ENCODE measurements at regions not wholly inside any gene's neighbourhood (a gene's known extent, or its start where the extent isn't known, plus 50 kb on each side); places are given as distances from the start of the nearest gene placed in this dataset.
"Not testable (repeated sequence)": the region's sequence is repeated elsewhere in the genome, so short reads cannot be mapped to it uniquely, and the experiment has no call there.

DNA sequence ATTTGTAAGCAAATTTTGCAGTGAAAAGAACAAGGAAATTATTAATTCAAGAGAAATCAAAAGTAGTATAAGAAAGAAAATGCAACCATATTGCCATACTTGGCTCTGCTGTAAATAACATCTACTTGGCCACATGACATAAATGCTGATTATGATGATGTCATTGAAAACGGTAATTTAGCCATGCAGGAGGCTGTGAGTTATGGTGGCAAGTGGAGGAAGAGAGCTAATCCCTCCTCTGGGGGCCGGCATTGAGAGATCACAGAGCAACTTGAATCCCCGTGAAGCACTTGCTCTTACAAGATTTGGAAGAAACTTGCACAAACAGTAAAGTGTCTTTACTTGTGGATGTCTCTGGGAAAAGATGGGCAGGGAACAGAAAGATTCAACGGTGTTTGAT is 456.6 kb downstream of the PREX1 start:
- H3K9me3 ChIP-seq = no peaks in the 10 kb centered on the region
- no peak overlapping the region for H3K4me3 ChIP-seq
- no peak for DNase-seq
- intact Hi-C loops (cut with DNase I; ENCODE audit: low total_unique reads) = no loop called here
- no peak overlapping the region for H3K27ac ChIP-seq
- peaks cover 0 to 10% of the 10 kb centered on the region in 2 donors for H3K27me3 ChIP-seq
- TF ChIP-seq, protein P1, sequence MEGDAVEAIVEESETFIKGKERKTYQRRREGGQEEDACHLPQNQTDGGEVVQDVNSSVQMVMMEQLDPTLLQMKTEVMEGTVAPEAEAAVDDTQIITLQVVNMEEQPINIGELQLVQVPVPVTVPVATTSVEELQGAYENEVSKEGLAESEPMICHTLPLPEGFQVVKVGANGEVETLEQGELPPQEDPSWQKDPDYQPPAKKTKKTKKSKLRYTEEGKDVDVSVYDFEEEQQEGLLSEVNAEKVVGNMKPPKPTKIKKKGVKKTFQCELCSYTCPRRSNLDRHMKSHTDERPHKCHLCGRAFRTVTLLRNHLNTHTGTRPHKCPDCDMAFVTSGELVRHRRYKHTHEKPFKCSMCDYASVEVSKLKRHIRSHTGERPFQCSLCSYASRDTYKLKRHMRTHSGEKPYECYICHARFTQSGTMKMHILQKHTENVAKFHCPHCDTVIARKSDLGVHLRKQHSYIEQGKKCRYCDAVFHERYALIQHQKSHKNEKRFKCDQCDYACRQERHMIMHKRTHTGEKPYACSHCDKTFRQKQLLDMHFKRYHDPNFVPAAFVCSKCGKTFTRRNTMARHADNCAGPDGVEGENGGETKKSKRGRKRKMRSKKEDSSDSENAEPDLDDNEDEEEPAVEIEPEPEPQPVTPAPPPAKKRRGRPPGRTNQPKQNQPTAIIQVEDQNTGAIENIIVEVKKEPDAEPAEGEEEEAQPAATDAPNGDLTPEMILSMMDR (IDR thresholded peaks at IDR 0.05) = no peak
- no peaks in the 10 kb centered on the region for H3K36me3 ChIP-seq
- peaks cover 0 to 10% (median 2%) of the 10 kb centered on the region in 4 donors for H3K4me1 ChIP-seq

DNA sequence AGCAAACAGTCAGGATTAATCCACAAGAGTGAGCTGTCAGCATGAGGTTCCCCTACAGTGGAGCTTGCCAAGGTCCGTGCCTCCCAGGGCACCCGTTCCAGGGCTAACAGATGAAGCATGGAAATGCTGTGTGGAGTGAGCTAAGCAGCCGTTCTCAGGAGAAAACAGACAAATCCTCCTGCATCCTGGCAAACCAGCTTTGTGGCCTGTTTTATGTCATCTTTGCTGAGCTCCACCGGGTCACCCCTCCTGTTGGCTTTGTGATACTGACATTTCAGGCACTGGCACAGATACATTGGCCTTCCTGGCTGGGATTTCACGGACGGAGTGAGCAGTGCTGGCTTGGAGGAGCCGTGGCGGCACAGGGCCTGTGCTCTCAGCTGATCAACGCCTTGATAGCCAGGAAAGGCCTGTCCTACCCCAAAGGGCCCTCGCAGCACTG is 459.2 kb downstream of the PREX1 start:
- not testable (repeated sequence) for H3K27ac ChIP-seq, H3K4me1 ChIP-seq

GRCh38 chr20:48367541-48368358 is 460.0 kb downstream of the PREX1 start:
- H3K4me3 ChIP-seq; DNase-seq; H3K27ac ChIP-seq; H3K27me3 ChIP-seq; H3K36me3 ChIP-seq; H3K4me1 ChIP-seq; H3K9me3 ChIP-seq; intact Hi-C loops (cut with DNase I; ENCODE audit: low total_unique reads): not testable (repeated sequence)

More for the DNA sequence above, 459.2 kb downstream of the PREX1 start:
- H3K36me3 ChIP-seq; DNase-seq; H3K27me3 ChIP-seq; H3K4me3 ChIP-seq; H3K9me3 ChIP-seq; intact Hi-C loops (cut with DNase I; ENCODE audit: low total_unique reads): not testable (repeated sequence)

GRCh38 chr20:48366230-48366629 is 461.6 kb downstream of the PREX1 start:
- Histone ChIP-seq H3K9me3 (no peaks in the 10 kb centered on the region), H3K4me3 (no peak overlapping the region), H3K27ac (no peak overlapping the region), H3K4me1 (no peaks in the 10 kb centered on the region), H3K27me3 (no peaks in the 10 kb centered on the region), H3K36me3 (no peaks in the 10 kb centered on the region)
- TF ChIP-seq, protein P1 (IDR thresholded peaks at IDR 0.05) = no peak
- intact Hi-C loops (cut with DNase I; ENCODE audit: low total_unique reads) = no loop called here
- no peak for DNase-seq

- TF ChIP-seq, protein P1 (IDR thresholded peaks at IDR 0.05) = no peak
- H3K4me3 ChIP-seq = no peak overlapping the region
- H3K9me3 ChIP-seq = no peaks in the 10 kb centered on the region
- H3K27me3 ChIP-seq = no peaks in the 10 kb centered on the region
- intact Hi-C loops (cut with DNase I; ENCODE audit: low total_unique reads) = no loop called here
- no peaks in the 10 kb centered on the region for H3K4me1 ChIP-seq
- no peaks in the 10 kb centered on the region for H3K36me3 ChIP-seq
- DNase-seq = no peak
- H3K27ac ChIP-seq = no peak overlapping the region
Measured at GRCh38 chr20:48364688-48365421, 462.9 kb downstream of the PREX1 start.

GRCh38 chr20:48364055-48364454 is 463.7 kb downstream of the PREX1 start:
- intact Hi-C loops (cut with DNase I; ENCODE audit: low total_unique reads) = no loop called here
- H3K36me3 ChIP-seq = no peaks in the 10 kb centered on the region
- TF ChIP-seq, protein P1 (IDR thresholded peaks at IDR 0.05) = no peak
- H3K27ac ChIP-seq = no peak overlapping the region
- no peaks in the 10 kb centered on the region for H3K9me3 ChIP-seq
- H3K27me3 ChIP-seq = peaks cover 0 to 3% of the 10 kb centered on the region in 2 donors
- no peak for DNase-seq
- no peaks in the 10 kb centered on the region for H3K4me1 ChIP-seq
- H3K4me3 ChIP-seq = no peak overlapping the region
